Thyroid gland (tissue), 4 donors: ENCODE measurements at regions not wholly inside any gene's neighbourhood (a gene's known extent, or its start where the extent isn't known, plus 50 kb on each side); places are given as distances from the start of the nearest gene placed in this dataset.
"Not testable (repeated sequence)": the region's sequence is repeated elsewhere in the genome, so short reads cannot be mapped to it uniquely, and the experiment has no call there.

Source experiments
- DNase-seq, 2 donors: peaks; one replicate each; pipeline ENCODE4 v3.0.0-alpha.2; 2019
- H3K27ac ChIP-seq, 3 donors: fragments of 200-600 bp; sonication (generic); 1 replicate in 2 of 3; 2 replicates in 1 of 3; pipeline ENCODE4 v1.5.1; 2016 to 2019; ENCODE audit warnings: mild to moderate bottlenecking in 1 of 3, moderate library complexity in 1 of 3
- H3K27me3 ChIP-seq: fragments of 200-600 bp; sonication (generic); one replicate; pipeline ENCODE4 v1.5.1; 2019
- H3K36me3 ChIP-seq, 2 donors: fragments of 200-600 bp; sonication (generic); one replicate each; pipeline ENCODE4 v1.5.1; 2016 to 2019
- H3K4me1 ChIP-seq, 2 donors: fragments of 200-600 bp; sonication (generic); one replicate each; pipeline ENCODE4 v1.5.1; 2017 to 2019
- H3K4me3 ChIP-seq, 3 donors: fragments of 200-600 bp; sonication (generic); replicated peaks in 1 of 3; 1 replicate in 2 of 3; 2 replicates in 1 of 3; pipeline ENCODE4 v1.5.1; 2016; ENCODE audit warnings: mild to moderate bottlenecking in 1 of 3
- H3K9me3 ChIP-seq: fragments of 200-600 bp; sonication (generic); one replicate; pipeline ENCODE4 v1.5.1; 2017
- CTCF ChIP-seq, 6 experiments: fragments of 200-600 bp in 3 of 6; fragments of 450-650 bp in 3 of 6; sonication (generic) in 3 of 6; IDR thresholded peaks; one replicate each; pipeline ENCODE4 v1.5.1; 2016 to 2019; ENCODE audit warnings: antibody characterized with exemption in 6 of 6, mild to moderate bottlenecking in 2 of 6, inconsistent platforms in 1 of 6, moderate library complexity in 1 of 6
- POLR2A ChIP-seq, 2 donors: fragments of 450-650 bp; IDR thresholded peaks; one replicate each; pipeline ENCODE4 v1.6.1; 2017; ENCODE audit warnings: antibody characterized with exemption in 2 of 2, mild to moderate bottlenecking in 2 of 2, moderate library complexity in 1 of 2
- WGBS, 2 donors: methylation state at CpG; one replicate each; pipeline ENCODE4 v1.1.5; 2017; 5-methylcytosine and 5-hydroxymethylcytosine counted together
- intact Hi-C: fragments of 100-400 bp; cut with DNase I; formaldehyde crosslinking; loops from one replicate; pipeline ENCODE4 v1.15.1; 2023

DNA sequence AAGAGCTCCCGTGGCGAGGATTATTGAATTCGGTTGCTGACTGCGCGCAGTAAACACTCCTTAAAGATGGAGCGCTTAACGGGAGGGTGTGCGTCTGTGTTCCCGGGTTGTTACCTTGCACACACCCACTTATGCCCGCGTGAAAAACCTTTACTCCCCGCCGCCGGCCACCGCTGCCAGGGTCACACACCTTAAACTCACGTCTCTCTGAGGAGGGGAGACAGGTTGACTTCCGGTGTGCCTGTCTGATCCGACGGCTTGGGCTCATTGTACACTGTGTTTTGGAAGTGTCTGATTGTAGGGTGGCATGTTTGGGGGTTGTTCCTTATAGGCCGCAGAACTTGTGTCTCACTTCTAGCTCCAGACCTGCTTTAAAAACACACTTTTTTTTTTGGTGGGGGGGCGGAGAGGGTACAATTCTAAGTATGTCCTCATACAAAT is 66.8 kb downstream of the KPNA2 start:
- H3K36me3 ChIP-seq = no peaks in the 10 kb centered on the region
- no peaks in the 10 kb centered on the region for H3K9me3 ChIP-seq
- H3K4me3 ChIP-seq = peak overlapping the region; percentile 63 to 94 (median 88)
- TF ChIP-seq POLR2A (IDR thresholded peaks at IDR 0.05) = peak in 1 of 2 donors; percentile 23
- no peak for TF ChIP-seq CTCF (IDR thresholded peaks at IDR 0.05)
- intact Hi-C loops = no loop called here
- WGBS, 2 donors = 3% methylated on average over 12 to 17 of the region's 21 CpGs
- peak; percentile 47 to 49 for DNase-seq
- H3K27ac ChIP-seq = peak overlapping the region; percentile 84 to 92 (median 89)
- H3K27me3 ChIP-seq = no peaks in the 10 kb centered on the region
- peaks cover 22 to 24% of the 10 kb centered on the region in 2 donors for H3K4me1 ChIP-seq

DNA sequence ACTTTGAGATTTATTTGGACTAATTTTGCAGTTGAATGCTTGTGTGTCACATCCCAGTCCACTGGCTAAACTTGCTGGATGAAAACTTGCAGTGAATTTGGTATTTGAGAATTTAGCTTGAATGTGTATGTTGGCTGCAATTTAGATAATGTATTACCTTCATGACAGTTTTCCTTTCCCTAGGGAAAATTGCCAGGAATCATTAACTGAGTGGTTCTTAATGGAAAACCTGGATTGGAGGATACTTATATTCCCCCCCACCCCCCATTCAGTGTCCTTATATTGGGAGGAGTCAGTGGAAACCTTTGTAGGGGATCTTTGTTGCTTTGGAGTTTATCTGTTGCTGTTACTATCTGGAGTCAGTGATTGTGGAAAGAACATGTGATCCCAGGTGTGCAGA is 67.6 kb downstream of the KPNA2 start:
- intact Hi-C loops = no loop called here
- Histone ChIP-seq H3K4me3 (peak overlapping the region in 1 of 3 donors; percentile 88), H3K9me3 (no peaks in the 10 kb centered on the region), H3K4me1 (peaks cover 24 to 26% of the 10 kb centered on the region in 2 donors), H3K27me3 (no peaks in the 10 kb centered on the region), H3K36me3 (no peaks in the 10 kb centered on the region), H3K27ac (peak overlapping the region in 2 of 3 donors; percentile 14 to 92)
- DNase-seq = no peak
- no peak for TF ChIP-seq POLR2A (IDR thresholded peaks at IDR 0.05)
- no peak for TF ChIP-seq CTCF (IDR thresholded peaks at IDR 0.05)

- no peaks in the 10 kb centered on the region for H3K27me3 ChIP-seq
- TF ChIP-seq CTCF (IDR thresholded peaks at IDR 0.05) (no peak), POLR2A (IDR thresholded peaks at IDR 0.05) (no peak)
- intact Hi-C loops = no loop called here
- WGBS, 2 donors = 53 to 58% methylated on average over 2 of the region's 2 CpGs
- peak overlapping the region in 1 of 3 donors; percentile 16 for H3K27ac ChIP-seq
- H3K4me1 ChIP-seq = peaks cover 29 to 32% of the 10 kb centered on the region in 2 donors
- H3K9me3 ChIP-seq = no peaks in the 10 kb centered on the region
- DNase-seq = no peak
- no peak overlapping the region for H3K4me3 ChIP-seq
- no peaks in the 10 kb centered on the region for H3K36me3 ChIP-seq
These were observed 70.5 kb downstream of the KPNA2 start for GRCh38 chr17:68106085-68106484.

- no peak for TF ChIP-seq POLR2A (IDR thresholded peaks at IDR 0.05)
- TF ChIP-seq CTCF (IDR thresholded peaks at IDR 0.05) = no peak
- Histone ChIP-seq H3K36me3 (no peaks in the 10 kb centered on the region), H3K4me3 (no peak overlapping the region), H3K9me3 (no peaks in the 10 kb centered on the region), H3K27me3 (no peaks in the 10 kb centered on the region), H3K4me1 (peaks cover 30 to 33% of the 10 kb centered on the region in 2 donors), H3K27ac (peak overlapping the region in 1 of 3 donors; percentile 16)
- DNase-seq = no peak
- intact Hi-C loops = no loop called here
- WGBS, 2 donors = 42 to 65% methylated on average over 4 of the region's 4 CpGs
These were observed 71.8 kb downstream of the KPNA2 start for GRCh38 chr17:68107373-68107772.

DNA sequence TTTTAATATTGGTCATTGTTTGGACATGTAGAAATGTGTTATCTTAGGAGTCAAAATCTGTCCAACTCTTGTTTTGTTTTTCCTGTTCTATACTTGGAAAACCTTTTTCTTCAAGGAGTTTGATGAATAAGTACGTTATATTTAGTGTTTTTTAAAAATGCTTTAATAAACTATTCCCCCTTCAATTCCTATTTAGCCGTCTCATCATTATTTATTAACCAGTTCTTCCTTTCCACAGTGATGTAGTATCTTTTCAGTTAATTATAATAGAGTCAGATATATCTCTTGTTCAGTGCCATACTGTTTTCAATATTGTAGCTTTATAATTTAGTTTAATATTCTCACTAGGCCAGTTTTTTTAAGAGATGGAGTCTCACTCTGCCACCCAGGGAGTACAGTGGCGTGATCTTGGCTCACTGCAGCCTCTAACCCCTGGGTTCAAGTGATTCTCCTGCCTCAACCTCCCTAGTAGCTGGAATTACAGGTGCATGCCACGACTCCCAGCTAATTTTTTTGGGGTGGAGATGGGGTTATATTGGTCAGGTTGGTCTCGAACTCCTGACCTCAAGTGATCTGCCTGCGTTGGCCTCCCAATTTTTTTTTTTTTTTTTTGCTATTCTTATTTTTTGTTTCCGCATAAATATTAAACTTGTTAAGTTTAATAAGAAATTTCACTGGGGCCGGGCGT is 72.9 kb downstream of the KPNA2 start:
- TF ChIP-seq POLR2A (IDR thresholded peaks at IDR 0.05) (no peak), CTCF (IDR thresholded peaks at IDR 0.05) (no peak)
- H3K4me1 ChIP-seq = peaks cover 28% of the 10 kb centered on the region in 2 donors
- H3K9me3 ChIP-seq = no peaks in the 10 kb centered on the region
- H3K27me3 ChIP-seq = no peaks in the 10 kb centered on the region
- H3K27ac ChIP-seq = no peak overlapping the region
- intact Hi-C loops = no loop called here
- no peak for DNase-seq
- H3K36me3 ChIP-seq = no peaks in the 10 kb centered on the region
- no peak overlapping the region for H3K4me3 ChIP-seq
- WGBS, 2 donors = 82 to 87% methylated on average over 9 of the region's 9 CpGs

GRCh38 chr17:68109404-68109803 is 73.9 kb downstream of the KPNA2 start:
- H3K4me1 ChIP-seq = peaks cover 24 to 32% of the 10 kb centered on the region in 2 donors
- H3K36me3 ChIP-seq, H3K27me3 ChIP-seq, H3K9me3 ChIP-seq, H3K4me3 ChIP-seq, DNase-seq, intact Hi-C loops, H3K27ac ChIP-seq: not testable (repeated sequence)
- 99% methylated on average over 4 of the region's 4 CpGs for WGBS, 2 donors

- WGBS, 2 donors = 100% methylated on average over 2 of the region's 32 CpGs; no CpG with 5 or more reads in 1 of the 2 donors
- H3K9me3 ChIP-seq, DNase-seq, H3K4me3 ChIP-seq, H3K27me3 ChIP-seq, intact Hi-C loops, H3K36me3 ChIP-seq: not testable (repeated sequence)
- Histone ChIP-seq H3K27ac (peak overlapping the region in 2 of 3 donors; percentile 51 to 74), H3K4me1 (peaks cover 15 to 40% of the 10 kb centered on the region in 2 donors)
These were observed 80.7 kb downstream of the KPNA2 start for GRCh38 chr17:68116211-68116610.
